Esophagus squamous epithelium (tissue), 5 donors: ENCODE measurements at regions not wholly inside any gene's neighbourhood (a gene's known extent, or its start where the extent isn't known, plus 50 kb on each side); places are given as distances from the start of the nearest gene placed in this dataset.

Experiments used
- DNase-seq: peaks from one replicate; lab custom pipeline; 2025; lab: John Stamatoyannopoulos, UW
- H3K27ac ChIP-seq, 4 donors: fragments of 200-600 bp; sonication (generic); one replicate each; pipeline ENCODE4 v1.5.1; 2016 to 2019; ENCODE audit warnings: mild to moderate bottlenecking in 1 of 4
- H3K27me3 ChIP-seq, 4 donors: fragments of 200-600 bp; sonication (generic); 1 replicate in 3 of 4; 2 replicates in 1 of 4; pipeline versions ENCODE4 v1.5.1 to v1.6.0; 2017 to 2021; ENCODE audit warnings: antibody characterized with exemption in 1 of 4
- H3K36me3 ChIP-seq, 3 donors: fragments of 200-600 bp; sonication (generic); one replicate each; pipeline ENCODE4 v1.5.1; 2016 to 2019
- H3K4me1 ChIP-seq, 3 donors: fragments of 200-600 bp; sonication (generic); one replicate each; pipeline ENCODE4 v1.5.1; 2017 to 2019
- H3K4me3 ChIP-seq, 4 donors: fragments of 200-600 bp; sonication (generic); 1 replicate in 3 of 4; 2 replicates in 1 of 4; pipeline ENCODE4 v1.5.1; 2016 to 2019; ENCODE audit warnings: mild to moderate bottlenecking in 2 of 4, moderate library complexity in 1 of 4
- H3K9me3 ChIP-seq, 3 donors: fragments of 200-600 bp; sonication (generic); one replicate each; pipeline ENCODE4 v1.5.1; 2016 to 2019
- CTCF ChIP-seq, 6 experiments: fragments of 450-650 bp in 4 of 6; fragments of 200-600 bp in 2 of 6; sonication (generic) in 2 of 6; IDR thresholded peaks; one replicate each; pipeline ENCODE4 v1.5.1; 2016 to 2019; ENCODE audit warnings: antibody characterized with exemption in 6 of 6, mild to moderate bottlenecking in 4 of 6, moderate library complexity in 4 of 6
- POLR2A ChIP-seq, 4 donors: fragments of 450-650 bp; IDR thresholded peaks; one replicate each; pipeline ENCODE4 v1.6.1; 2017; ENCODE audit warnings: antibody characterized with exemption in 4 of 4, mild to moderate bottlenecking in 4 of 4, moderate library complexity in 3 of 4
- WGBS, 2 donors: methylation state at CpG; one replicate each; pipeline ENCODE4 v1.1.5; 2018; 5-methylcytosine and 5-hydroxymethylcytosine counted together
- intact Hi-C: fragments of 100-400 bp; cut with DNase I; formaldehyde crosslinking; loops from one replicate; pipeline ENCODE4 v1.15.0; 2022
- donor health status: DM: yes; HTN: yes; CAD: no.

DNA sequence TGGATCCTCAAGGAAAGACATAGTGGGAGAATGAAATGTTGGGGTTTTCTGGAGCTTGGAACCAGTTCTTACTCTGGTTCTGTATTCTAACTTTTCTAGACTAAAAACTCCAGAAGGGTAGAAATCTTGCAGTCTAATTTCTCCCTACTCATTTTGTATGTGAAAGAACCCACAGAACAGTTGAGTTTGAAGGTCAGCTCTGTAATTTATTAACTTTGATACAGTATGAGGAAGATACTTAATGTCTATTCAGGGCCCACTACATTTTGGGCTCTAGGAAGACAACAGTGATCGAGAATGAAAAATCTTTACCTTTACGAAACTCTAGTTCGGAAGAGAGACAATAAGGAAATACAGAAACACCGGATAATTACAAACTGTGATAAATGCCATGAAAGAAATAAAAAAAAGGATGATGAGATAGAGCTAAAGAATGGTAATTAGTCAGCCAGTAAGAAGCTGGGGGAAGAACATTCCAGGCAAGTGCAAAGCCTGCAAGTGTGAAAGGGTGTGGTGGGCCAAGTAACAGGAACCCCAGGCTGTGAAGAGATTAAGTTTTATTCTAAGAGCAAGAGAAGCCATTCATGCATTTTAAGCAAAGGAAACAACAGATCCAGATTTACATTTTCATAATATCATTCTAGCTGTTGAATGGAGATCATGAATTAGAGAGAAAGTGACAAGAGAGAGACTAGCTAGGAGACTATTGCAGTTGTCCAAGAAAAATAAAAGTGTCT lies 159.9 kb upstream of the HMCN1 start:
- no peaks in the 10 kb centered on the region for H3K27me3 ChIP-seq
- H3K9me3 ChIP-seq: peaks cover 0 to 15% (median 12%) of the 10 kb centered on the region in 3 donors
- DNase-seq: no peak
- no peak overlapping the region for H3K4me3 ChIP-seq
- no peaks in the 10 kb centered on the region for H3K36me3 ChIP-seq
- H3K27ac ChIP-seq: no peak overlapping the region
- 60 to 84% methylated on average over 4 of the region's 4 CpGs for WGBS, 2 donors
- intact Hi-C loops: no loop called here
- TF ChIP-seq POLR2A (IDR thresholded peaks at IDR 0.05) (no peak), CTCF (IDR thresholded peaks at IDR 0.05) (no peak)
- H3K4me1 ChIP-seq: peaks cover 0 to 16% (median 0%) of the 10 kb centered on the region in 3 donors

DNA sequence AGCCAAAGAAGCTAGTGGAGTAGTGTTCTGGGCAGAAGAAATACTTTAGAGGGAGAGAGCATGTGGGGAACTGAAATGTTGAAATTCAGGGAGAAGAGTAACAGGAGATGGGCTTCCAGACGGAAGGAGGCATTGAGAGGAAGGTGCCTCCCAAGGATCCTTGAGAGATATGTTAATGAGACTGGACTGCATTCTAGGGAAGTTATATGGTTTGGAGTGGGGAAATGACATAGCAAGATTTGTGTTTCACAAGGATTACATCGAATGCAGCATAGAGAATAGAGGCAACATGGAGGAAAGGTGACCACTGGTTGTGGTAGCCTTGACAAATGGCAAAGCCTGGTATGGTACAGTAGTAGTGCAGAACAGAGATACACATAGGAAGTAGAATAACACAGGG lies 160.5 kb upstream of the HMCN1 start:
- Histone ChIP-seq H3K27ac (no peak overlapping the region), H3K36me3 (no peaks in the 10 kb centered on the region), H3K4me1 (peaks cover 0 to 17% (median 0%) of the 10 kb centered on the region in 3 donors), H3K4me3 (no peak overlapping the region), H3K9me3 (peaks cover 0 to 9% (median 8%) of the 10 kb centered on the region in 3 donors), H3K27me3 (no peaks in the 10 kb centered on the region)
- intact Hi-C loops: no loop called here
- WGBS, 2 donors: 65 to 87% methylated on average over 2 of the region's 2 CpGs
- no peak for DNase-seq
- no peak for TF ChIP-seq CTCF (IDR thresholded peaks at IDR 0.05)
- no peak for TF ChIP-seq POLR2A (IDR thresholded peaks at IDR 0.05)

DNA sequence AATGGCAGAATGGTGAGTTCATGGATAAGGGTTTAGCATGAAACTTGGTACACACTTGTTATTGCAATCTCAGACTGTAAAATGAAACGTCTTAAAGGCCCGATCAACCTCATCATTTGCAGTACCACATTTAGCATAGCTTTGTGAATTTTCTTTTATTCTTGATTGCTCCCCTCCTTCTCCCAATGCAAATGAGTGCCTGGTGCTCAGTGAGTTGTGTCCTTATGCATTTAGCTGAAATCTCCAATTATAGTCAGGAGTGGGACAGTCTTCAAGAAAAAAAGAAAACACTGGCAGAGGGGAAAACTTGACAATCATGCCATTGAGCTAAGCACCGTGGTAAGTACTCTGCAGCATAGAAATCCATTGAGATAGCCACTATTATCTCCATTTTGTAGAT lies 161.0 kb upstream of the HMCN1 start:
- peaks cover 0 to 22% (median 0%) of the 10 kb centered on the region in 3 donors for H3K4me1 ChIP-seq
- 54 to 82% methylated on average over 3 of the region's 3 CpGs for WGBS, 2 donors
- H3K36me3 ChIP-seq: no peaks in the 10 kb centered on the region
- TF ChIP-seq POLR2A (IDR thresholded peaks at IDR 0.05) (no peak), CTCF (IDR thresholded peaks at IDR 0.05) (no peak)
- H3K27me3 ChIP-seq: no peaks in the 10 kb centered on the region
- no peak overlapping the region for H3K27ac ChIP-seq
- H3K4me3 ChIP-seq: no peak overlapping the region
- no peak for DNase-seq
- H3K9me3 ChIP-seq: peaks cover 0 to 4% (median 3%) of the 10 kb centered on the region in 3 donors
- intact Hi-C loops: no loop called here

DNA sequence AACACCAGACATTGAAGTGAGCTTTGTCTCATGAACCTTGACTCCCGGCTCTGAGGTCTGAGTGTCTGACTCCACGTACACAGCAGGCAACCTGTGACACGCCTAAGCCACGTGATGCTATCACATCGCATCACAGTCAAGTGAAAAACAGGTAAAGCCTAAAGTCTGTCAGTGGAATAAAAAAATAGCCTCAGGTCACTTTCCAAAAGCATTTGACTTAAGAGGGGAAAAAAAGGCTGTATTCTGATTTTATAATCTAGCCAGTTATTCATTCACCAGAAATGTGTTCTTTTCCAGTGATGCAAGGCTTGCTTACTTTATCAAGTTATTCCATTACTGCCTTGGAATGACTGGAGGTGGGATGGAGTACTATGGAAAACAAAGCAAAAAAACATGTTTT lies 163.2 kb upstream of the HMCN1 start:
- H3K27ac ChIP-seq: no peak overlapping the region
- intact Hi-C loops: no loop called here
- H3K36me3 ChIP-seq: no peaks in the 10 kb centered on the region
- 32 to 47% methylated on average over 5 of the region's 5 CpGs for WGBS, 2 donors
- peaks cover 0 to 37% (median 5%) of the 10 kb centered on the region in 3 donors for H3K4me1 ChIP-seq
- H3K27me3 ChIP-seq: no peaks in the 10 kb centered on the region
- no peak overlapping the region for H3K4me3 ChIP-seq
- no peak for DNase-seq
- no peaks in the 10 kb centered on the region for H3K9me3 ChIP-seq
- TF ChIP-seq POLR2A (IDR thresholded peaks at IDR 0.05): no peak
- no peak for TF ChIP-seq CTCF (IDR thresholded peaks at IDR 0.05)

GRCh38 chr1:185568155-185569123 lies 165.8 kb upstream of the HMCN1 start:
- no peak overlapping the region for H3K4me3 ChIP-seq
- TF ChIP-seq CTCF (IDR thresholded peaks at IDR 0.05) (no peak), POLR2A (IDR thresholded peaks at IDR 0.05) (no peak)
- H3K4me1 ChIP-seq: peaks cover 0 to 60% (median 5%) of the 10 kb centered on the region in 3 donors
- H3K36me3 ChIP-seq: no peaks in the 10 kb centered on the region
- intact Hi-C loops: no loop called here
- DNase-seq: no peak
- no peaks in the 10 kb centered on the region for H3K27me3 ChIP-seq
- no peaks in the 10 kb centered on the region for H3K9me3 ChIP-seq
- 32 to 39% methylated on average over 3 of the region's 3 CpGs for WGBS, 2 donors
- H3K27ac ChIP-seq: no peak overlapping the region
